ENCODE measurements at regions not wholly inside any gene's neighbourhood (a gene's known extent, or its start where the extent isn't known, plus 50 kb on each side); places are given as distances from the start of the nearest gene placed in this dataset.
A peak's percentile ranks its signal among the peaks of the same experiment; 100 is the strongest.
"Not testable (repeated sequence)": the region's sequence is repeated elsewhere in the genome, so short reads cannot be mapped to it uniquely, and the experiment has no call there.

DNA sequence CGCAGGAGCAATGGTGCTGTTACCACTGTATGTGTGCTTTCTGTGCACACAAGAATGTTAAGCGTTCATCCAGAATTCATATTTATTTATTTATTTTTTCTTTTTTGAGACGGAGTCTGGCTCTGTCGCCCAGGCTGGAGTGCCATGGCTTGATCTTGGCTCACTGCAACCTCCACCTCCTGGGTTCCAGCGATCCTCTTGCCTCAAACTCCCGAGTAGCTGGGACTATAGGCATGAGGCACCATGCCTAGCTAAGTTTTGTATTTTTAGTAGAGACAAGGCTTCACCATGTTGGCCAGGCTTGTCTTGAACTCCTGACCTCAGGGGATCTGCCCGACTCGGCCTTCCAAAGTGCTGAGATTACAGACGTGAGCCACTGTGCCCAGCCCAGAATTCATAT, 101.8 kb upstream of the SLC38A2 start:
- WGBS, 3 donors = 75 to 84% (median 84%) methylated on average over 9 of the region's 9 CpGs
- not testable (repeated sequence) for DNase-seq; FAIRE-seq; H3K9me3 ChIP-seq (ENCODE audit: control insufficient read depth in 2 of 2, insufficient read depth in 1 of 2, low read depth in 1 of 2, low read length in 1 of 2); H3K27me3 ChIP-seq (ENCODE audit: control insufficient read depth in 3 of 3, insufficient read depth in 3 of 3, low read length in 3 of 3); H3K4me3 ChIP-seq (ENCODE audit: low read depth in 1 of 3, low read length in 3 of 3); H3K36me3 ChIP-seq (ENCODE audit: control insufficient read depth in 3 of 3, insufficient read depth in 2 of 3, low read depth in 1 of 3, low read length in 3 of 3)
- peak overlapping the region in 2 of 3 donors; percentile 72 to 83 for H3K27ac ChIP-seq (ENCODE audit: low read depth in 1 of 3, low read length in 2 of 3)
- H3K4me1 ChIP-seq (ENCODE audit: control insufficient read depth in 3 of 3, insufficient read depth in 2 of 3, low read depth in 1 of 3, low read length in 2 of 3) = peaks cover 5 to 12% (median 5%) of the 10 kb centered on the region in 3 donors

DNA sequence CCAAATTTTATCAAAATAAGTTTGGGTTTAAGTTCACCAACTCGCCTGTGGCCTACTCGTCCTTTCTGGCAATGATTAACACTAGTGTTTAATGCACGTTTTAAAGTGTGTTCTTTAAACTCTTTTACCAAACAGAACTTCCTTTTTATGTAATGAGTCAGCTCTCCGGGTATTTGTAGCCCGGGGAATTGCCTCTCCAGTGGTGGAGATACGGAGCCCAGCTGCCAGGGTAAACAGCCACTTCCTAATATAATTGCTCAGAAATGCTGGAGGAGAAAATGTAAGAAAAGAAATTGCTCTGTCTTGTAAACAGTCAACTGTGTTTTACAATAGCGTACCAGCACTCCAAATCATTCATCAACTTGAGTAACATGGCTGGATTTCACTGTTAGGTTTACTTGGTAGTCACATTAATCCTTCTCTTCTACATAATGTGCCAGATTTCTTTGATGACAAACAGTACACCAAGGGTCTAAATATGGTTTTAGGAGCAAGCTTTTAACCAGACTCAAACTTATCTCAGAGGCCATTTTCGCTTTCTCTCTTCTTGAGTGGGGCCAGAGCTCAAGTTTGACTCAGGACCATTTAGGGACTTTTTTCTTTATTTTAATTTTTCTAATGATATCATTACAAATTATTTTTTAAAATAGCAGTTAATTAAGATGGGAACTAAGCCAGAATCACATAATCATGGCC, 101.2 kb upstream of the SLC38A2 start:
- H3K27ac ChIP-seq (ENCODE audit: low read depth in 1 of 3, low read length in 2 of 3) = peak overlapping the region; percentile 72 to 83 (median 76)
- WGBS, 3 donors = 4 to 9% (median 8%) methylated on average over 8 of the region's 8 CpGs
- FAIRE-seq (peak; percentile 33), DNase-seq (peak; percentile 81 to 88)
- H3K36me3 ChIP-seq (ENCODE audit: control insufficient read depth in 3 of 3, insufficient read depth in 2 of 3, low read depth in 1 of 3, low read length in 3 of 3) = no peaks in the 10 kb centered on the region
- peaks cover 5 to 12% (median 5%) of the 10 kb centered on the region in 3 donors for H3K4me1 ChIP-seq (ENCODE audit: control insufficient read depth in 3 of 3, insufficient read depth in 2 of 3, low read depth in 1 of 3, low read length in 2 of 3)
- no peaks in the 10 kb centered on the region for H3K27me3 ChIP-seq (ENCODE audit: control insufficient read depth in 3 of 3, insufficient read depth in 3 of 3, low read length in 3 of 3)
- no peaks in the 10 kb centered on the region for H3K9me3 ChIP-seq (ENCODE audit: control insufficient read depth in 2 of 2, insufficient read depth in 1 of 2, low read depth in 1 of 2, low read length in 1 of 2)
- H3K4me3 ChIP-seq (ENCODE audit: low read depth in 1 of 3, low read length in 3 of 3) = no peak overlapping the region

DNA sequence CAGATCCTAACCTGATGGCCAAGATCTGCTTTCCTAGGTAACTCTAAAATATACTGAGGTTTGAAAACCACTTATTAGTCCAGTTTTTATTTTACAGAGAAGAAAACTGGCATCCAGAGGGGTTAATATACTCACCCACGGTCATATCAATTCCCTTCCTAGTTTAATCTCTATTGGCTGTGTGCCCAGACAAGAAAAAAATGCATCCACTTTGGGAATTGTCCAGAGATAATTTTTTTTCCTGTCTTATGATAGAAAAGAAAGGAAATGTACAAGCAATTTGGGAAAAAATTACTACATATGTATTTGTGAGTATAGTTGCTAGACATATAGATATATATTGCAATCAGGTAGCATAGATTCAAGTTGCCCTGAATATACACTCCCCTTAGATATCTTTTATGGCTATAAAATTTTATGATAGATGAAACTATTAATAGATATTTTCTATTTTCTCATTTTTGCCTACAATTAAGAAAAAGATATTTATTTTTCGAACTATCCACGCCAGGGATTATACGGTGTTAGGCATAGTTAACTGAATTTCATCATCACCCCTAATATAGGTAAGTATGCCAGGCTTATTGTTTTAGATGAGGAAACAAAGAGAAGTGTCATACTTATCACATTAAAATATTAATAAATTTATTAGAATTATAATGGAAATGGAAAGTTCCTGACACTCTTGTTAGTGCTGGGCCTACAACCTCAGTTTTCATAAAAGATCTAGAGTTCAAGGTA, 100.5 kb upstream of the SLC38A2 start:
- Histone ChIP-seq H3K36me3 (ENCODE audit: control insufficient read depth in 3 of 3, insufficient read depth in 2 of 3, low read depth in 1 of 3, low read length in 3 of 3) (no peaks in the 10 kb centered on the region), H3K27me3 (ENCODE audit: control insufficient read depth in 3 of 3, insufficient read depth in 3 of 3, low read length in 3 of 3) (no peaks in the 10 kb centered on the region), H3K27ac (ENCODE audit: low read depth in 1 of 3, low read length in 2 of 3) (peak overlapping the region in 2 of 3 donors; percentile 12 to 72), H3K4me1 (ENCODE audit: control insufficient read depth in 3 of 3, insufficient read depth in 2 of 3, low read depth in 1 of 3, low read length in 2 of 3) (peaks cover 5 to 12% (median 5%) of the 10 kb centered on the region in 3 donors), H3K9me3 (ENCODE audit: control insufficient read depth in 2 of 2, insufficient read depth in 1 of 2, low read depth in 1 of 2, low read length in 1 of 2) (no peaks in the 10 kb centered on the region), H3K4me3 (ENCODE audit: low read depth in 1 of 3, low read length in 3 of 3) (no peak overlapping the region)
- FAIRE-seq = peak; percentile 51
- 14 to 36% (median 31%) methylated on average over 4 of the region's 4 CpGs for WGBS, 3 donors
- DNase-seq = peak; percentile 63 to 71

DNA sequence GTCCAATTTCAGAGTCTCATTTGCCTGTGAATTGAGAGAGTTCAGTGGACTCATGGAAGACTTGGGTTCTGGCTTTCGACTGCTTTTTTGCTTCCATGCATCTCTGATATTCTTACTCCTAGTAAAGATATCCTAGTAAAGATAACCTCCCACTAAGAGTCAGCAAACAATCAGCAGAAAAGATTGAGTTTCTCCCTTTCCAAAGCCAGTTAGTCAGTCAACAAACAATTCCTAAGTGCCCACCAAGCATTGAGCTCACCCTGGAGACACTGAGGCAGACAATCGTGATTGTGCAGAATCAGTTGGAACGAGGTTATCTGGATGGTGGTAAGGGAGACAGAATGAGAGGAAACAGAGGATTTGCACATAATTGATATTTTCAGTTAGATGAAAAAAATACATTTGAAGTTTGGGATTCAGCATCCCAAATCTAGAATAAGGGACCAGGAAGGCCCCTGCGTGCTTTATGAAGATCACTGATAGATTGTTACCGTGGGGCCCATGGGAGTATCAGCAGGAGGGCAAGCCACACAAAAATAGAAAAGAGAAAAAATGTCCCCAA, 99.7 kb upstream of the SLC38A2 start:
- WGBS, 3 donors = 58 to 68% (median 66%) methylated on average over 5 of the region's 5 CpGs
- H3K27ac ChIP-seq (ENCODE audit: low read depth in 1 of 3, low read length in 2 of 3) = no peak overlapping the region

DNA sequence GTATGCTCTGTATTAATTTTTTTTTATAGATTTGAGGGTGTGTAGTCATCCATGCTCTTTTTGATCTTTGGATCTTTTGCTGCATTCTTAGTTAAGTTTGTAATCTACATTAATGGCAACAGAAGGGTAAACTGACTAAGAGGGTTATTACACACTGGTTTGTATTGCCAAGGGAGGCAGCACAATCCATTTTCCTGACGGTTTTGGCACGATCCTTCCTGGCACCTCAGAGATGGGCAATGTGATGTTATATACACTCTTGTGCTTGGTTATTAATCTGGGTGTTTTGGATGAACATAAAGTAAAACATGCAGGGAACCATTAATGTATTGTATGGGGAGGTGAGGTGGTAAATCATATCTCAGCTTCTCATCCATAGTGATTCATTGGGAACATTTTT, 98.8 kb upstream of the SLC38A2 start:
- H3K4me1 ChIP-seq (ENCODE audit: control insufficient read depth in 3 of 3, insufficient read depth in 2 of 3, low read depth in 1 of 3, low read length in 2 of 3) = peaks cover 5 to 12% (median 6%) of the 10 kb centered on the region in 3 donors
- H3K9me3 ChIP-seq (ENCODE audit: control insufficient read depth in 2 of 2, insufficient read depth in 1 of 2, low read depth in 1 of 2, low read length in 1 of 2) = no peaks in the 10 kb centered on the region
- 85 to 89% (median 85%) methylated on average over 2 of the region's 2 CpGs for WGBS, 3 donors
- H3K4me3 ChIP-seq (ENCODE audit: low read depth in 1 of 3, low read length in 3 of 3) = no peak overlapping the region
- FAIRE-seq = no peak
- no peaks in the 10 kb centered on the region for H3K36me3 ChIP-seq (ENCODE audit: control insufficient read depth in 3 of 3, insufficient read depth in 2 of 3, low read depth in 1 of 3, low read length in 3 of 3)
- no peak overlapping the region for H3K27ac ChIP-seq (ENCODE audit: low read depth in 1 of 3, low read length in 2 of 3)
- DNase-seq = no peak
- no peaks in the 10 kb centered on the region for H3K27me3 ChIP-seq (ENCODE audit: control insufficient read depth in 3 of 3, insufficient read depth in 3 of 3, low read length in 3 of 3)

More for the DNA sequence above, 99.7 kb upstream of the SLC38A2 start:
- no peaks in the 10 kb centered on the region for H3K9me3 ChIP-seq (ENCODE audit: control insufficient read depth in 2 of 2, insufficient read depth in 1 of 2, low read depth in 1 of 2, low read length in 1 of 2)
- no peaks in the 10 kb centered on the region for H3K36me3 ChIP-seq (ENCODE audit: control insufficient read depth in 3 of 3, insufficient read depth in 2 of 3, low read depth in 1 of 3, low read length in 3 of 3)
- peaks cover 5 to 12% (median 5%) of the 10 kb centered on the region in 3 donors for H3K4me1 ChIP-seq (ENCODE audit: control insufficient read depth in 3 of 3, insufficient read depth in 2 of 3, low read depth in 1 of 3, low read length in 2 of 3)
- H3K4me3 ChIP-seq (ENCODE audit: low read depth in 1 of 3, low read length in 3 of 3) = no peak overlapping the region
- no peaks in the 10 kb centered on the region for H3K27me3 ChIP-seq (ENCODE audit: control insufficient read depth in 3 of 3, insufficient read depth in 3 of 3, low read length in 3 of 3)
- FAIRE-seq (no peak), DNase-seq (no peak)

DNA sequence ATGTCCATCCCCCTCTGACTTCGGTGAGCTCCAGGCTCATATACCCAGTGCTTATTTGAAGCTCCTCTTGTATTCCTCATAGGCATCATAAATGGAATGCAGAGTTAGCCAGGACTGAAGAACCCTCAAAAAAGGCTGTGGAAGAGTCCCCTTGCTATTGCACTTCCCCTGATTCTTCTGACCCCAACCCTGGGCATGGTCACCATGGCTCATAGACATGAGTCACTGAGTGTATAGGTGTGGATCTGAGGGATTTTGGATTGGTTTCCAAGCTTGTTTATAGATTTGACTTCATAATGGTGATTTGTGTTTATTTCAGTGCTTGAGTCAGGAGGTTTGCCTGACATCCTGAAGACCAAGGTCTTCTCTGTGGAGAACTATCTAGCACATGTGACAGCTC, 98.4 kb upstream of the SLC38A2 start:
- WGBS, 3 donors = 76 to 93% (median 80%) methylated on average over 1 of the region's 1 CpG
- Histone ChIP-seq H3K36me3 (ENCODE audit: control insufficient read depth in 3 of 3, insufficient read depth in 2 of 3, low read depth in 1 of 3, low read length in 3 of 3) (no peaks in the 10 kb centered on the region), H3K27ac (ENCODE audit: low read depth in 1 of 3, low read length in 2 of 3) (no peak overlapping the region), H3K27me3 (ENCODE audit: control insufficient read depth in 3 of 3, insufficient read depth in 3 of 3, low read length in 3 of 3) (no peaks in the 10 kb centered on the region), H3K9me3 (ENCODE audit: control insufficient read depth in 2 of 2, insufficient read depth in 1 of 2, low read depth in 1 of 2, low read length in 1 of 2) (no peaks in the 10 kb centered on the region), H3K4me3 (ENCODE audit: low read depth in 1 of 3, low read length in 3 of 3) (no peak overlapping the region), H3K4me1 (ENCODE audit: control insufficient read depth in 3 of 3, insufficient read depth in 2 of 3, low read depth in 1 of 3, low read length in 2 of 3) (peaks cover 5 to 13% (median 7%) of the 10 kb centered on the region in 3 donors)
- no peak for DNase-seq
- no peak for FAIRE-seq

DNA sequence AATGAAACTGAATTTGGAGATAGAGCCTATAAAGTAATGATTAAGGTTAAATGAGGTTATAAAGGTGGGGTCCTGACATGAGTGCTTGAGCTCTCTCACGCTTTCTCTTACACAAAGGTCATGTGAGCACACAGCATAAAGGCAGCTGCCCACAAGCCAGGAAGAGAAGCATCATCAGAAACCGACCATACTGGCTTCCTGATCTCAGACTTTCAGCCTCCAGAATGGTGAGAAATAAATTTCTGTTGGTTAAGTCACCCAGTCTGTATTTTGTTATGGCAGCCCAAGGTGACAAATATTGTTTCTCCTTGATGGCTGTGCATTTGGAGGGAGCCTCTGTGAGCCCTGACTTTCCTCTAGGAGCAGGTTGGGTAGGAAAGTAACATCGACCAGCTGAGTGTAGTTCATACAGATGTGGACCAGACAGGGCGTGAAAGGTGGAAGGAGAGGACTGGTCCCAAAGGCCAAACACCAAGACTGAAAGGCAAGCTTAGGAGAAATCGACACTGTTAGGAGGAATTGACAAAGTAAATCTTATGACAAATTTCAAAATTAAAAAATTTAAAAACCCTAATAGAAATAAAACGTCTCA, 97.6 kb upstream of the SLC38A2 start:
- DNase-seq (peak in 1 of 2 donors; percentile 53), FAIRE-seq (no peak)
- Histone ChIP-seq H3K4me1 (ENCODE audit: control insufficient read depth in 3 of 3, insufficient read depth in 2 of 3, low read depth in 1 of 3, low read length in 2 of 3) (peaks cover 5 to 19% (median 9%) of the 10 kb centered on the region in 3 donors), H3K4me3 (ENCODE audit: low read depth in 1 of 3, low read length in 3 of 3) (no peak overlapping the region), H3K27ac (ENCODE audit: low read depth in 1 of 3, low read length in 2 of 3) (peak overlapping the region in 1 of 3 donors; percentile 33), H3K27me3 (ENCODE audit: control insufficient read depth in 3 of 3, insufficient read depth in 3 of 3, low read length in 3 of 3) (no peaks in the 10 kb centered on the region), H3K36me3 (ENCODE audit: control insufficient read depth in 3 of 3, insufficient read depth in 2 of 3, low read depth in 1 of 3, low read length in 3 of 3) (no peaks in the 10 kb centered on the region), H3K9me3 (ENCODE audit: control insufficient read depth in 2 of 2, insufficient read depth in 1 of 2, low read depth in 1 of 2, low read length in 1 of 2) (no peaks in the 10 kb centered on the region)
- 67 to 69% (median 69%) methylated on average over 6 of the region's 6 CpGs for WGBS, 3 donors

DNA sequence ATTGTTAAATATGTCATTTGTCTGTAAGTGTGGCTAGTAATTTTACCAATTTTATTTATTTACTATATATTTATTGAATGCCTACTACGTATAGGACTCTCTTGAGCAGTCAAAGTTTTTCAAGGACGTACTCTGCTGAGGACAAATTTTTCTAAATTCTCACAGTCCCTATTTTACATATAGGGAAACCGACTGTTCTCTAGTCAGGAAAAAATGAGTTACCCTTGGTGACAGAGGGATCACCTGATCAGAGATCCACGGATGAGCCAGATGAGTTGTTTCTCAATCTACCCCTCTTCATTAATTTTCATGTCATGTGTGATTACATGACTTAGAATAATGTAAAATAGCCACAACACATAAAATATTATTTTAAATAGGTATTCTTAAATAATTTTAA, 96.2 kb upstream of the SLC38A2 start:
- no peak overlapping the region for H3K4me3 ChIP-seq (ENCODE audit: low read depth in 1 of 3, low read length in 3 of 3)
- FAIRE-seq (no peak), DNase-seq (no peak)
- H3K27ac ChIP-seq (ENCODE audit: low read depth in 1 of 3, low read length in 2 of 3) = no peak overlapping the region
- H3K9me3 ChIP-seq (ENCODE audit: control insufficient read depth in 2 of 2, insufficient read depth in 1 of 2, low read depth in 1 of 2, low read length in 1 of 2) = no peaks in the 10 kb centered on the region
- H3K4me1 ChIP-seq (ENCODE audit: control insufficient read depth in 3 of 3, insufficient read depth in 2 of 3, low read depth in 1 of 3, low read length in 2 of 3) = peaks cover 0 to 10% (median 9%) of the 10 kb centered on the region in 3 donors
- H3K27me3 ChIP-seq (ENCODE audit: control insufficient read depth in 3 of 3, insufficient read depth in 3 of 3, low read length in 3 of 3) = no peaks in the 10 kb centered on the region
- no peaks in the 10 kb centered on the region for H3K36me3 ChIP-seq (ENCODE audit: control insufficient read depth in 3 of 3, insufficient read depth in 2 of 3, low read depth in 1 of 3, low read length in 3 of 3)
- 66 to 69% (median 66%) methylated on average over 4 of the region's 4 CpGs for WGBS, 3 donors
